ENCODE measurements at regions not wholly inside any gene's neighbourhood (a gene's known extent, or its start where the extent isn't known, plus 50 kb on each side); places are given as distances from the start of the nearest gene placed in this dataset.

DNA sequence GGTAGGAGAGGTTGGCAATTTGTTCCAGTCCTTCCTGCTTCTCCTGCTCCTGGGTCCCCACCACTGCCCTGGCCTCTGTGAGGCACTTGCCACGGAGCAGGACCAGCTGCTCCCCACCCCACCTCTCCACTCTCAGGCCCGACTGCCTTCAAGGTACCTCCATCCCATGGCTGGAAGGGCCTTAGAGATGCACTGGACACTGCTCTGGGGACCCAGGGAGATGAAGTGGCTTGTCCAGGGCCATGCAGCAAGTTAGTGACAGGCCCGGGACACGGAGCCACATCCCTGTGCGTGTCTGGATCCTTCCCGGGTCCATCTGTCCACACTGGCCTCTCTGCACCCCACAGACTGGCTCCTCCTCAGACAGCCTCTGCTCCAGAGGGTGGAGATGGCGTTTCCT lies 105.3 kb downstream of the CPZ start:
- no peak for DNase-seq

DNA sequence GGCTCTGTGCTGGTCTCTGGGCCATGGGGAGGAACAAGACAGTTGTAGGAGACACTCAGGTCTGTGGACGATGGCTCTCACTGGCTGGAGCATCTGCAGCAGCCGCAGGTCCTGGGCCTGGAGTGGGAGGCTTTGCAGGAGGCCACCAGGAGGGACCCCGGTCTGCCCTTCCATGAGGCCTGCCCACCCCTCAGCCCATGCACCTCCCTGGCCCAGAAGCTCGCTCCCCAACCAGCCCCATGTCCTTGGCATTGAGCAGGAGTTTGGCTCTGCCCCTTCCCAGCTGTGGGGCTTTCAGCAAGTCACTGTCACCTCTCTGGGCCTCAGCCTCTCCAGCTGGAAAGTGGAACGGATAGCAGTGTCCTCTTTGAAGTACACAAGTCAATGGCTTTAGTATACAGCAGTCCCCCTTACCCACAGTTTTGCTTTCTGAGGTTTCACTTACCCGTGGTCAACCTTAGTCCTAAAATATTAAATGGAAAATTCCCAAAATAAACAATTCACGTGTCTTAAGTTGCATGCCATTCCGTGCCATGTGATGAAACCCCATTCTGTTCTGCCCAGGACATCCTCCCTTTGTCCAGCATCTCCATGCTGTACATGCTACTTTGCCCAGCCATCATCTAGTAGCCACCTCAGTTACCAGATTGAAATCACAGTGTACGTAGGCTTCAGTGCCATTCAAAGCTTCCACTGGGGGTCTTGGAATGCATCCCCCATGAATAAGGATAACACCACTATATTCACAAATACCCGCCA lies 104.0 kb downstream of the CPZ start:
- DNase-seq, result no peak

DNA sequence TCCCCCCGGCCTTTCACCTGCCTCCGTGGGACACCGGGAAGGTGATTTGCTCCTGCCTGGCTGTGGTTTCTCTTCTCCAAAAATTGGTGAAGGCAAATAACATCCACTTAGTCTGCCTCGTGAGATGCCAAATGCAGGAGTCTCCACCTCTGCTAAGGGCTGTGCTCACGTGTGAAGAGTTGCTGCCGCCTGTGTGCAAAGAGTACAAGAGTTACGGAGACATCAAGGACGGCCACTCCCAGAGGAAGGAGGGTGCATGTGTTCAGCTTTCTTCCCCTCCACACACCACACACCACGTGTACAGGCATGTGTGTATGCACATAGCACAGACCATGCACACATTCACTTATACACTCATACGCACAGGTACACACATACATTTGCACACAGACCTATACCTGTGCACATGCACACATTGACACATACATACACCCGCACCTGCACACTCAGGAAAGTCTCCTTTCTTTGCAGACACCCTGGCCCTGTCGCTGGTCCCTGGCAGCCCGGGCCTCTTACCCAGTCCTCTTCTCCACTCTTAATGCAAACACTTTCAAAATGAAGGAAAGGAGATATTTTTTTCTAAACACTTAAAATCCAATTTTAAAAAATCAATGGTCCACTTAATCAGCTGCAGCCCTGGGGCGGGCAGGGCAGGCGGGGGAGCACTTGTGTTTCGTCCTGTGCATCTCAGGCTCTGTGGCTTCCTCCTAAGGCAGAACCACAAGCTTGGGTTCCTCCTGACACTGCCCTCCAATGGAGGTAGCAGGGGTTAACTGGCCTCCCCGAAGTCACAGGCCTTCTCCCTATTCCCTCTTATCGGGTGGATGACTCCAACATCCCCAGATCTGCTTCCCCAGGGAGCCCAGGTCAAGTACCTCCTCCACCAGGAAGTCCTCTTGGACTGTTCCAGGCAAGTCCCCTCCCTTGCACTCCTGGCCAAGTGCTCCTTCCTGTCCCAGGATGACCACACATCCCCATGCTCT lies 103.0 kb downstream of the CPZ start:
- no peak for DNase-seq

DNA sequence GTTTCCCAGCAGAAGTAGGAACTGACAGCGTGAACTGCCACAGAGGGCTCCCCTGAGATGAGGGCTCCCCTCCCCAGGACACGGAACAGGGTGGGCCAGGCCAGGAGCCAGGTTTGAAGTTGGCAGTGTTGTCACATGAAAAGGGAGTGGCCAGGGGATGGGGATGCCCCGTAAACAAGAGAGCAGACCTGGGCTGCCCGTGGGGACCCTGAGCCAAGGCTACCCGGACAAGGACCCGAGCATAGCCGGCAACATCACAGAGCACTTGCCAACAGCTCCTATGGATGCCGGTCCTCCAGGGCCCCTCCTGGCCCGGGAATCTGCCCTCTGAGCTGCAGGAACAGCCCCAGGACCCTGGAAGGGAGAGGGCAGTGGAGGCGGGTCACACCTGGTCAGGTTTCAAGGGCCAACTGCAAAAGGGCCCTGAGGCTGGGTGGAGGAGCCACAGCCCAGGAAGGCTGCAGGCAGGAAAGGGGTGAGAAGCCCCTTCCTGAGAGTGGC lies 102.1 kb downstream of the CPZ start:
- no peak for DNase-seq

DNA sequence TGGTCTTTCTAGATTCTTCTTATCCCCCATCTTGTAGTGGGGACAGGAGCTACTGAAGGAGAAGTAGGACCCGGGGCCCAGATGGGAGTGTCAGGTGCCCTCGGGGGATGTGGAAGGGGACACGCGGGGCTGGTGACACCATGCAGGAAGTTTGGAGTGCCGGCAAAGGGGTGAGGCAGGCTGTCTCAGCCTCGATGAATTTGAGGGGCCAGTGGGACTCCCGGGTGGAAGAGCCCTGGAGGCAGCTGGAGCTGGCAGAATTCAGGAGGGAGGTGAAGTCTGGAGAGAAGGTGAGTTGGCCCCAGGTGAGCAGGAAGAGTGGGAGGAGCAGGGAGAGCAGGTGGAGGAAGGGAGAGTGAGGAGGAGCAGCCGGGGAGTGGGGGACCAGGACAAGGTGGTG lies 101.7 kb downstream of the CPZ start:
- no peak for DNase-seq

DNA sequence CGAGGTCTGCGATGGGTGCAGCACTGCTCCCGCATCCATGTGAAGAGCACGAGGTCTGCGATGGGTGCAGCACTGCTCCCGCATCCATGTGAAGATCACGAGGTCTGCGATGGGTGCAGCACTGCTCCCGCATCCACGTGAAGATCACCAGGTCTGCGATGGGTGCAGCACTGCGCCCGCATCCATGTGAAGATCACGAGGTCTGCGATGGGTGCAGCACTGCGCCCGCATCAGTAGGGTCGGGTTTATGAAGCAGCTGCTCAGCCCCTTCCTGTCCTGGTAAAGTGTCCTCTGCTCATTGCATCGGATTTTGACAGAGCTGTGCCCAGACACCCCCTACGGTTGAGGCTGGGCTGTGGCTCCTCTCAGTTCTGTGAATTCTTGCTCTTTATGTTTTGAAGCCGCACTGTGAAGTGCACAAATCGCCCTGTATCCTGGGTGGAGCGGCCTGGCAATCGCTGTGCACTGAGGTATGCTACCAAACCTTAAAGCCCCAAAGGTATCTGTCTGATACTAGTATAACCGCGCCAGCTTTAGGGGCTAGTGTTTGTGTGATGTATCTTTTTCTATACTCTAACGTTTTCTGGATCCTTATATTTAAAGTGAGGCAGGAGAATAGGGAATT lies 98.7 kb downstream of the CPZ start:
- DNase-seq, result no peak

DNA sequence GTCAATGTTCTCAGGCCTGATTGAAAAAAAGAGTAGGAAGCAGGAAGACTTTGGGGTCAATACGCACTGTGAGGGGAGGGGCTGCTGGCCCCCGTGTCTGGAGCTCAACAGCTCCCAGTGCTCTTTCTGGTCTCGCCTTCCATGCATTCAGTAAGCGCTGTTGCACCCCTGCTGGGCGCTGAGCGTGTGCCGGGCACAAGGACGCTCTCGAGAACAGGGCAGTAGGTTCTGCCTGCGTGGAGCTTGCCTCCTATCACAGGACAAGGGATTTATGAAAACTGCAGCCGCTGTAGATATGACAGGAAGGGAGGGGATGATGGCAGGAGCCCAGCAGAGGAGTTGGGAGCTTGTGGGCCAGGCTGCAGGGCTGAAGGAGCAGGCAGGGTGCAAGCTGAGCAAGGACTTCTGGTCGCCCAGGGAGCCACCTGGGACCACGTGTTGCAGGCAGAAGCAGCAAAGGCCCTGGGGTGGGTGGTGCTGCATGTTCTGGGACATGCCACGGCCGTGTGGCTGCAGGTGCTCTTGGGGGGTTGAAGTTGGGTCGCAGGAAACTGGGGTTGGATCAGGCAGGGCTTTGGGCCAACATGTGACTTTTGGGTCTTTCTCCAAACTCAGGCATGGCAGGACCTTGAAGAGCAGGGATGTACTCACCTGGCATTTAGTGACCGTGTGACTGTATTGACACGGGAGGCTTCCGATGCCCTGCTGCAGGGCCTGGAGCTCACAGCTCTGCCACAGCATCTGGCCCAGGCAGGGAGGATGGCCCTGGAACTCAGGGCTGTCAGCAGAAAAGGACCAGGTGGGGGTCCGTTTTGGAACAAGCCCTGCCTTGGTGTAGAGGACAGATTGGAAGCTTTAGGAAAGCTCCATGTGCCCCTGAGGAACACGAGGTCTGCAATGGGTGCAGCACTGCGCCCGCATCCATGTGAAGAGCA lies 97.9 kb downstream of the CPZ start:
- no peak for DNase-seq

DNA sequence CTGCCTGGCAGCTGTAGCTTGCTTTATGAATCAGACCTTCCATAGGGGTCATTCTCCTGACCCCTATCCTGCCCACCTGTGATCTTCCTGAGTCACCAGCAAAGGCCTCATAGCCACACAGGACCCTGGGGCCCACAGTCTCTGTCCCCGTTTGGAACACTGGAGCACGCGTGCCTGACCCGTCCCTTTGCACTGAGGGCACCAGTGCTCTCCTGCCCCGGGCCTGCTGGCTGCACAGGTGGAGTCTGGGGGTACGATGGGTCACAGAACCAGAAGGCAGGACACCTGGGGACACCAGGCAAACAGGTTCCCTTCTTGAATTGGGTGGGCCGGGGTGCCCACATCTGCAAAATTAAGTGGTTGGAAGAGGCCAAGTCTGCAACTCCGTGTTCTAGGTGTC lies 97.2 kb downstream of the CPZ start:
- no peak for DNase-seq

DNA sequence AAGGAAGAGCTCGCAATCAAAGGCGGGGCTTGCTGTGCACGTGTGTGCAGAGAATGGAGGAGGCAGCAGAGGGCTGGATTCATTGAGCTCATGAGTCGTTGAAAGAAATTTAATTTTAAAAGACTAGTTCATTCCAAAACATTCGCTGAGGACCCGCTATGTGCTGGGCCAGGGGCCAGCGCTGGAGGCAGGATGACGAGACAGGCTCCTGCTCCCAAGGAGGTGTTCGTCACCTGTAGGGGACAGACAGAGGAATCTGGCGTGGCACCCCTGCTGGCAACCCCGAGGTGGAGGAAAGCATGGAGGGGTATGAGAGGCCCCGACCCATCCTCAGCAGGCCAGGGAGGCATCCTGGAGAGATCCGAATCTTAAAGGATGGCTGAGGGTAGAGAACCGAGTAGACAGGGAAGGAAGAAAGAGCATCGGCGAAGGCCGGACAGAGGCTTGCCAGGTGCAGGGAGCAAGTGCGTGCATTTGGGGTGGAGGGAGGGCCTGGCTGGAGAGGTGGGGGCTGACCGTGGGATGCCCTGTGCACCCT lies 96.4 kb downstream of the CPZ start:
- DNase-seq, result no peak

DNA sequence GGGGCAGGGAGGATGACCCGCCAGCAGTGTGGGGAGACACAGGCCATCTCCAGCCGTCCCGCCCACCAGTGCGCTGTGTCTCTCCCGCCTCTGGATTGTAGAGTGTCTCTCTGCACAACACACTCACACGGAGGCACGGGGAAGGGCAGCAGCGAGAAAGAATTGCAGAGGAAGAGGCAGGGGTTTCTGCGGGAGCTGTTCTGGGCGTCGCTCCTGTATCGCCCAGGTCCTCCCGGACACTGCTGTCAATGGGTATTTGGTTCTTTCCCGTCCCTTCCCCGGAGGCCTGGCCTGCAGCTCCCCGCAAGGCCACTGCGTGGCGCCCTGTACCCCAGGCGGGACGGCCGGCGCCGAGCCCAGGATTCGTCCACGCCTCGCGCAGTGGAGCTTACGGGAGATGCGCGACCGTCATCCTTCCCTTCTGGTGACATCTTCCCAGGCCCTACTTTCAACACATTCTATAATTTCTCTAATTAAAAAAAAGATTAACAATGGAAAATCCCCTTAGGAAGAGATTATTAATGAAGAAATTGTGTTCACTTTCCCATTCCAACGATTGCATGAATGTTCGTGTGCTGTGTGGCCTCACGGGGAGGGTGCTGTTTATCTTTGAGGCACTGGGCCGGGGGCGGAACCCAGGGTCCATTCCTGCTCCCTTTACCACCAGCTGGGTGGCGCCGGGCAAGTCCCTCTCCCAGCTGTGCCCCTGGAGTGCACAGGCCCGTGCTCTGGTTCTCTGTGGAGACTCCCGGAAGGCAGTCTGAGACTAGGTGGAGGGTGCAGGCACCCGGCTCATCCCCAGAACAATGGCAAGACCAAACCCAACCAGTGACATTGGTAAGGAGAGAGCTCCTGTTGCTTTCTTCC lies 95.7 kb downstream of the CPZ start:
- peak; percentile 94 for DNase-seq

DNA sequence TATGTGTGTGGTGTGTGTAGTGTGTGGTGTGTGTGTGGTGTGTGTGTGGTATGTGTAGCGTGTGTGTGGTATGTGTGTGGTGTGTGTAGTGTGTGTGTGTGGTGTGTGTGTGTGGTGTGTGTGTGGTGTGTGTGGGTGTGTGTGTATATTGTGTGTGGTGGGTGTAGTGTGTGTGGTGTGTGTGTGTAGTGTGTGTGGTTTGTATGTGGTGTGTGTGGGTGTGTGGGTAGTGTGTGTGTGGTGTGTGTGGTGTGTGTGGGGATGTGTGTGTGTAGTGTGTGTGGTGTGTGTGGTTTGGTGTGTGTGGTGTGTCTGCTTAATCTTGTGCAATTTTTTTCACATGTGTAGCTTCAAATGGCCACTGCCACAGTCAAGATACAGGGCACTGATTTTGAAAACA lies 94.5 kb downstream of the CPZ start:
- no peak for DNase-seq

DNA sequence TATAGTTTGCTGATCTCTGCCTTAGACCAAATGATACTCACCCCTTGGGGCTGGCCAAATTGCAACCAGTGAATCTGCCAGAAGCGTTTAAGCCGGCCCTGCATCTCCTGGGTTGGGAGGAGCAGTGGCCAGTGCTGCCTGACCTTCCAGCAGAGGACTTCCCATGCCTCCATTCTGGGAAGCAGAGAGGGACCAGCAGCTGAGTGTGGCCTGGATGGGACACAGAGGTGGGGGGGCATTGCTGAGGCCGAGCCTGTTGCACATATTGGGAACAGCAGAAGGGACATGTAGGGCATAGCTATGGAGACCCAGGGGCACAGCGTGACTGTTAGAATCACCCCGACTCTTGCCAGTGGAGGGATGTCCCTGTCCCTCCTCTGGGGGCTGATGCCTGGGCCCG lies 93.3 kb downstream of the CPZ start:
- DNase-seq, result no peak

DNA sequence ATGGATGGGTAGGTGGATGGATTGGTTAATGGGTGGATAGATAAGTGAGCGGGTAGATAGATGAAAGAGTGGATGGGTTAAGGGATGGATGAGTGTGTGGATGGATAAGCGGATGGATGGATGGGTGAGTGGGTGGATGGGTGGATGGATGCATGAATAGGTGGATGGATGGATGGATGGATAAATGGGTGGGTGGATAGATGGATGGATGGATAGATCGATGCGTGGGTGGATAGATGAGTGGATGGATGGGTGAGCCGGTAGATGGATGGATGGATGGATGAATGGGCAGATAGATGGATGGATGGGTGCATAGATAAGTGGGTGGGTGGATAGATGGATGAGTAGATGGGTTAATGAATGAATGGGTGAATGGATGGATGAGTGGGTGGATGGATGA lies 90.9 kb downstream of the CPZ start:
- DNase-seq, result no peak

DNA sequence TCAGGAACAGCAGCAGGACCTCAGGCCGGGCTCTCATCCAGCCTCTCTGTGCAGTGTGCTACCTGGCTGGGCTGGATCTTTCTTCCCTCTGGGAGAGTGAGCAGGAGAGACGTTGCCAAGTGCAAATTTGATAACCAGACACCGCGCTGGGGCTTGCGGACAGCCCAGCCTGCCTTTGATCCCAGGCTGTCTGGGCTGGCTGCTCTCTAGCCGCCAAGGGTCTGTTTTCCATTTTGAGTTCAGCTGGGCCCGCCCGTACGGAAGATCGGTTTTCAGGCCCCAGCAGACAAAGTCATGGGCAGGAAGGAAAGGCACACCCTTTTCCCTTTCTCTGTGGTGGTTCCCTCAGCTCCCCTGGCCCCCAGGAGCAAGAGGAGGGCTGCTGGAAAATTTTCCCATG lies 90.2 kb downstream of the CPZ start:
- DNase-seq, result no peak

DNA sequence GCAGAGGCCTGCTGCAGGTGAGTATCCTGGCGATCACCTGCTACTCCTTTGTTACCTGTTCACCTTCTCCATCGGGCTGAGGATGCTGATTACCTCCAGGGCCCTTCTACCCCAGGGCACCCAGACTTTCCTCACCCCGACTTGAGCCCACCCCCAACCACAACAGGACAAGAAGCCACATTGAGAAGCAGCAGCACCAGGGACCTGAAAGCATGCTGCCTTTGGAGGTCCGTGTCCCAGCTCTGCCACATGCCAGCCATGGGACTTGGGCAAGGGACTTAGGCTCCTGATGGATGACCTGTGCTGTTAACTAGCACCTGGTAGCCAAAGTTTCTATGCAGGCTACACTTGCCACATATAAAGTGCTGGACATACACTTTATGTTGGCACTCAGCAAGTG lies 89.7 kb downstream of the CPZ start:
- no peak for DNase-seq

DNA sequence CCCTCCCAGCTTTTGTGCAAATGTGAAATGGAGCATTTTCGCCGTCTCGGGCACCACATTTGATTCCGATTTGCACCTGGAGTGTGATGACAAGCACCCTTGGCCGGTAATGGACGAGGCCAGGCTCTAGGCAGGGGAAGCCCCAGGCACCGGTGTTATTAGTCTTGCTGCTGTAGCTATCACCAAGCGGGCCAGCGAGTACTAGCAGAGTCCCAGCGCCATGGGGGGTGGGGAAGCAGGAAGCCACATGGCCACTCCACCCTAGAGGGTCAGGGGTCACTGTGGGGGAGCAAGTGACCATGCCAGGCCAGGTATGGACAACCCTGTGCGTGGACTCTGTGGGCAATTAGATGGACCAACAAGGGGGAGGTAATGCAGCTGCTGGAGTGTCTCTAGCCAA lies 88.8 kb downstream of the CPZ start:
- no peak for DNase-seq

DNA sequence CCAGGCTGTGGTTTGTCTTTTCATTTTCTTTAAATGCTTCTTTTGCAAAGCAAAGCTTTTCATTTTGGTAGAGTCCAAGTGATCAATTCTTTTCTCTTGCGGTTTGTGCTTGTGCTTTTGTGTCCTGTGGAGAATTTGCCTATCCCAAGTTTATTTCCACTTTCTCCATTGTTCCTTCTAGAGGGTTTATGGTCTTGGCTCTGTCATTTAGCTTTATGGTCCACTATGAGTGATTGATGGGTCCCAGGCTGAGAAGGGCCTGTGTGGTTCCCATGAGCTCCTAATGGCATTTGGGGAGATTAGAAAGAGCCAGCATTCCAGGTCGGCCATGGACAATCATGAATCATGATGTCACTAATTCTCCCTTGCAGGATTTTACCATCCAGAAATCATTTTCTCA lies 86.5 kb downstream of the CPZ start:
- no peak for DNase-seq

DNA sequence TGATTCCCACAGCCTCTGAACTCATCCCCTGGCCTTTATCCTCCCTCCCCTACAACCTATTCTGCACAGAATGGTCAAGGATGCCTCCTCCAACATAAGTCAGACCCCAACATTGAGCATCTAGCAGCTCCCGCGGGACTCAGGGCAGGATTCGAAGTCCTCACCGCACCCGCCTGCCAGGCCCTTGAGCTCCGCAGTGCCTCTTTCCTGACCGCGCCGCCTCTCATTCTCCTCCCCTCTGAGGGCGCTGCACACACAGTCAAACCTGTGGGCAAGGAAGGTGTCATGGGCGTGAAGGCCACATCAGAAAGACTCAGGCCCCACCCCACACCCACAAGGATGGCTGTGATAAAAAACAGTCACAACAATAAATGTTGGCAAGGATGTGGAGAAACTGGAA lies 84.1 kb downstream of the CPZ start:
- no peak for DNase-seq

DNA sequence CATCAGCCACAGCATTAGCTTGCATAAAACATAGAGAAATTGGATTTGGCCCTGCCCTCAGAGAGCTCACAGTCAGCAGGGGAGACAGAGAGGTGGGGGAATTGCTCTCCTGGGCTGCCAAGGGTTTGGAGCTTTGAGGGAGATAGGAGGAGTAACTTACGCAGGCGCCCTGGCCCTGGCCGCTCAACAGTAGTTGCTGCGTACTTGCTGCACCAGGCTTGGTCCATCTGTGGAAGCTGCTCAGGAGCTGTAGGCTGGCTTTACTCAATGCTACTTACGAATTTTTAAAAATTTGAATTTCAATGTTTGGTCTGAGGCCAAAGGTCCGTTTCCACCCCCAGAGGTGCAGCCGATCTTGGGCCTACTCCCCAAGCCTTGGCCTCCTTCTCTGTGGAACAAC lies 83.3 kb downstream of the CPZ start:
- no peak for DNase-seq

DNA sequence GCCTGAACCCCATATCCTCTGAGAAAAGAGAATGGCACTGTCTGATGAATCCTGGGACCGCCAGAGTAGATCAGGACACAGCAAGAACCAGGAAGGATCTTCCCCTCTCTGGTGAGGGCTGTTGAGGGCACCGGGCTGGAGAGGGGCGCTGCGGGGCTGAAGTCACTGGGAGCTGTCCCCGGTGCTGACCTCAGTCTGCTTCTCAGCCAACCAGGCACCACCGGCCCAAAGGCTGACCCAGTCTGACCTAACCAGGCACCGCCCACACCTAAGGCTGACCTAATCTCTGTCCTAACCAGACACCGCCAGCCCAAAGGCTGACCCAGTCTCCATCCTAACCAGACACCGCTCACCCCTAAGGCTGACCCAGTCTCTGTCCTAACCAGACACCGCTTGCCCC lies 82.8 kb downstream of the CPZ start:
- DNase-seq, result peak; percentile 71

DNA sequence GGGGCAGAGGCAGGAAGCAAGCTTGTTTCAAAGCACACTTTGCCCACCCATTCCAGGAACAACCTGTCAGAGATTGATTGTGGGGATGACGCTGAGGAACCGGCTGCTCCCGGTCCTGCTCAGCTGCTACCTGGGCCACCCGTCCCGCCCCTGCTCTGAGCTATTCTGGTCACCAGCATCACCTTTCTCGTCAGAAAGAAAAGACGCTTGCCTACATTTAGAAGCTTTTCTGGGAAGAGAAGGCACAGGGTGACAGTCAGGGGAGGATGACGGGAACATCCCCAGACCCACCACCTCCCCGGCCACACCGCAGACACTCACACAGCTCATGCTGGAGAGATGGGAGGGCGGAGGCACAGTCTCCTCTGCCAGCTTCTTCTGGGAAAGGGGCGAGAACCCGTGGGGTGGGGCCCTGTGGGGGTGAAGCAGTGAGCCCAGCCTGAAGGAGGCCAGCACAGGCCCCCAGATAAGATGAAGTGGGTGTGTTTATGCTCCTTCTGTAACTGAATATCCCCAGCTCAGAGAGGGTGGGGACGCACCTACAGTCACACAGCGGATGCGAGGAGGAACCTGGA lies 81.8 kb downstream of the CPZ start:
- DNase-seq, result no peak
